Forelimb muscle (tissue), 1 donor: ENCODE measurements at regions not wholly inside any gene's neighbourhood (a gene's known extent, or its start where the extent isn't known, plus 50 kb on each side); places are given as distances from the start of the nearest gene placed in this dataset.
A peak's percentile ranks its signal among the peaks of the same experiment; 100 is the strongest.

Experiments used
- DNase-seq: peaks from one replicate; pipeline ENCODE4 v3.0.0-alpha.2; 2013; ENCODE audit warnings: low read depth

DNA sequence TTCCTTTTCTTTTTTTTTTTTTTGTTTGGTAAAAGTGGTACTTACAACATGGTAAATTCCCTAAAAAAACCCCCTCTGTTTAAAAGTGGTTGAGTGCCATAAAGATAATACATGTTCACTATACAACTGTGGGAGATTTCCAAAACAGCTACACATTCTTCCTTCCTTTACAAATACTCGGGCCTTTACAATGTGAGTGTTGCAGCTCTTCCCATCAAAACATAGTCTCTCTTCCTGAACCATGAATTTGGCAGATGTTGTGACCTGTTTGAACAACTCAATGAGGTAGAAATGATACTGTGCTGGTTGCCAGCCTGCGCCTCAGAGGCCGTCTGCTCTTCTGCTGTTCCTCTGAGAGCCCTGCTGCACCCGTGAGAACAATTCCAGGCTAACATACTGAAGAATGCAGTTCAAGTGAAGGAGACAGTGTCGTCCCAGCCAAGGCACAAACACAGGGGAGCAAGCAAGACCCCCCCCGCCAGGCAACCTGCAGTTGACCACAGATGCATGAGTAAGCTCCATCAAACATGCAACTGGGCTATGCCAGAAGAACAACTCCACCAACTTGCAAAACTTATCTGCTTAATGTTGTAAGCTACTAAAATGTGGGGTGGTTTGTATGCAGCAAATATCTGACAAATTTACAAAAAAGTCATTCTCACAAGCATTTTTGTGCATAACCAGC is 645.0 kb downstream of the PCDH7 start:
- DNase-seq = no peak

- no peak for DNase-seq
These were observed 645.9 kb downstream of the PCDH7 start for GRCh38 chr4:31366041-31366440.

DNA sequence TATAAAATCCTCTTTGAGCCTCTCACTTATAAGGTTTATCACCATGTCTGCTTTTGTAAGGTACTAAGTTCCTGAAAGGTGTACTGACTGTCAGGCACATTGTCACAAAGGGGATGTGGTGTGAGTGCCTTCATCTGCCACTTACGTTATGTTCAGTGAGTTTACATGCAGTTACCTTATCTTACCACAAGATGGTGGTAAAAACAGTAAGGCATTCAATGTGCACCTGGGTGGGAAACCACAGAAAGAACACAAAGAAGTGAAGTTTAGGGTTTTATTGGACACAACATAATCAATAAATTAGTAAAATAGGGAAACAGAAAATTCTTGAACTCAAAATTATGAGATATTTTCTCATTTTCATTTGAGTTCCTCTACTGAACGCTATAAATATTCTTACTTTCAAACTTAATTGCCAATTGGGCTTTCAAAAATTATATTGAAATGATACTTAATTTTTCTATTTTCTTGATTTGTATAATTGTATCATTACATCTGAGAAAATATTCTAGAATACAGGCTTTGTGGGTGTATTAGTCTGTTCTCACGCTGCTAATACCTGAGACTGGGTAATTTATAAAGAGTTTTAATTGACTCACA is 650.8 kb downstream of the PCDH7 start:
- DNase-seq = no peak

GRCh38 chr4:31374256-31374960 is 654.2 kb downstream of the PCDH7 start:
- no peak for DNase-seq

DNA sequence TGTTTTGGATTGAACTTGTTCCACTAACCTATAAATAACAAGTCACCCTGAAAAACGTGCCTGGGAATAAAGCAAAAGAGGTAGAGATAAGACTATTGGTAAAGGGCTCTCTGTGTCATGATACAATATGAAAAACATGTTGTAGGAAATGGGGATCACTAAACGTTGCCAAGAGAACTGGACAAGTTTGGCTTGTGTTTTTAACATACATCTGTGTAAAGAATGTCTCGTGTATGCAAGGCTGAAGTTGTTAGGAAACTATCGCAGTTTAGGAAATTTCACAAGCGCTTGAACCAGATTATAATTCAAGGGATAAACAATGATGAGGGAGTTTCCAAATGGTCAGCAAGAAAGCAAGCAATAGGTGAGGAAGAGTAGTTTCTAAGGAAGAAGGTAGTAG is 655.8 kb downstream of the PCDH7 start:
- DNase-seq = no peak

- no peak for DNase-seq
These were observed 659.2 kb downstream of the PCDH7 start for GRCh38 chr4:31379364-31379763.

- DNase-seq = no peak
These were observed 663.6 kb downstream of the PCDH7 start for GRCh38 chr4:31383767-31384166.

DNA sequence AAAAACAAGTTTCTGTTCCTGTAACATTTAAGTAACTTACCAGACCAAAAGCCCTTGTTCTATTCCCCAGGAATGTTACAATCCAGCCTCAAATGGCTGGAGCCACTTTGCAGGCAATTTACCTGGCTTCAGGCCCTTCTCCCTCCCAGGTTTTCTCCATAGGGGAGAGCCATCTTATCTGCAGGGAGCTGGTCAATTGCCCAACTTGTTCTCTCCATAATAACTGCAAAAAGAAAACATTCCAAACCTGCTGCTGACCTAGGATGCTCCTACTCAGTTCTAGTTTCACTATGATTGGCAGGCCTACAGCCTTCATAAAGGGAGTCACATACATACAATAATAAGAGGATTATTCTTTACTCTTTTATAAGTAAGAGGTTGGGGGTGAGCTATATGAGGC is 670.7 kb downstream of the PCDH7 start:
- no peak for DNase-seq

- DNase-seq = no peak
These were observed 671.8 kb downstream of the PCDH7 start for GRCh38 chr4:31391976-31392375.

- DNase-seq = no peak
These were observed 672.8 kb downstream of the PCDH7 start for GRCh38 chr4:31392923-31393322.

DNA sequence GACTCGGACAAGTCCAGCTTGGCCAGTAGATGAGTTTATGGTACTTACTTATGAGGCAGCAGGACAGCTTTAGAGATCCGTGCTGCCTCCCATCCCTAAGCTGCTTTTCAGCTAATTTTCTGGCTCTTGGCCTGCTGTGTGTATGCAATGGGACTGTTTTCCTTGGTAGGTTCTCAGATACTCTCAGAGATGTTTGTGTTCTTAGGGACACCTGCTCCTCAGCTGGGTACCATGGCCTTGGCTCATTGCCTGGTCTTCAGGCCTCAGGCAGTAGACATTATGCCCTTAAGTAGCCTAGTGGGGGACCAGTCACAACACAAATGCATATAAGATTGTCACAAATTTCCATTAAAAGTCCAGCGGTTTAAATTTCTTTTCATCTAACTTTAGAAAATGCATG is 688.0 kb downstream of the PCDH7 start:
- DNase-seq = no peak

DNA sequence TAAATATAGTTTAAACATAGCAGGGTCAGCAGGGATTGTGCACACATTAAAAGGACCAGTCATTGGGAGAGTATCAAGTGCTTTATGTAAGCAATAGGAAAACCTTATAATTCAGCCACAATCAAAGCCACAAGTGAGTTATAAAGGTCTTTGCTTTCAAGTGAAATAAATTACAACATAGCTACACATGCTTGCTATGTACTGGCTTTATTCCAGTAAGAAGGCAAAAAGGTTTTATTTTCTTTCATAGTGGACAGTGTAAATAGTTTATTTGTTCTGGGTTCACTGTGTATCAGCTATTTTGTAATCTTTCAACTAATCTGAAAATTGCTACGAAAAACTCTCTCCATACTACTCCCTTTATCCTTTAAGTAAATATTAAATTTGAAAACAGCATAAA is 691.4 kb downstream of the PCDH7 start:
- no peak for DNase-seq

- DNase-seq = no peak
These were observed 695.5 kb downstream of the PCDH7 start for GRCh38 chr4:31415629-31416028.

- no peak for DNase-seq
These were observed 696.3 kb downstream of the PCDH7 start for GRCh38 chr4:31416498-31416897.

- peak; percentile 4 for DNase-seq
These were observed 696.9 kb downstream of the PCDH7 start for GRCh38 chr4:31417040-31417439.

GRCh38 chr4:31422006-31422405 is 701.8 kb downstream of the PCDH7 start:
- DNase-seq = no peak

DNA sequence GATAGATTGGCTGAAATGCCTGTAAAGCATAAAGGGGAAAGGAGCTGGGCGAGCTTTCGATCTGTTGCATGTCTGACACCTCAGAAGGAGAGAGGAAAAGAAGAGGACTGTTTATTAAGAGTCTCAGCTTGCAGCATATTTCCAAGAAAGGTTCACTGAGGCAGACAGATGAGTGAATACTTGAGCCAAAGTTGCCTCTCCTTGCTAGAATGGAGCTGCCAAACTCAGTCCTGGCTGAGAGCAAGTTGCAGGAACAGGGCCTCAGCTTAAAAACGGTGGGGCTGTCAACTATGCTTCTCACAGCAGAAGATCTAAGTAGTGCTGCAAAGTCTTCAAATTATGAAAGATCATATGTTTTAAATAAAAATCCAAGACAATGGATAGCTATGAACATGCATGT is 707.5 kb downstream of the PCDH7 start:
- no peak for DNase-seq

GRCh38 chr4:31442236-31442635 is 722.1 kb downstream of the PCDH7 start:
- DNase-seq = no peak

GRCh38 chr4:31445526-31445925 is 725.4 kb downstream of the PCDH7 start:
- DNase-seq = no peak

- DNase-seq = no peak
These were observed 735.4 kb downstream of the PCDH7 start for GRCh38 chr4:31455612-31456011.

DNA sequence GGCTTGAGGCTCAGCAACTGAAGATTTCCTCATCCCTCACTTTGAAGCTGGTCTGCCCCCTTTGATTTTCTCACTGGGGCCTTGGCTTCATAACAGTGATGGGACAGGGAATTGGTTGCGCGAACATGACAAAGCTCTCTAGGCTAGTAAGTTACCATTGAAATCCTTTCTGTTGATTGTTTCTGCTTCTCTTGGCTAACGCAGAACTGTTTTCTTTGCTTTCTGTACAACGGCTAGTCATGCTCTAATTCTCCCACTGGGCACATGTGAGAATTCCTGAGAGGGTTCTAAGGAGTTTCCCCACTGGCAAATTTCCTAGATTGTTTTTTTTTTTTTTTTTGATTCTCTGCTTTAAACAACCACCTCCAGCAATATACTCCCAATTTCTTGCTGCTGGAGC is 738.6 kb downstream of the PCDH7 start:
- no peak for DNase-seq

- DNase-seq = no peak
These were observed 741.3 kb downstream of the PCDH7 start for GRCh38 chr4:31461421-31461820.

- DNase-seq = no peak
These were observed 747.6 kb downstream of the PCDH7 start for GRCh38 chr4:31467781-31468180.
